DOHH2 (cell line): ENCODE measurements at regions not wholly inside any gene's neighbourhood (a gene's known extent, or its start where the extent isn't known, plus 50 kb on each side); places are given as distances from the start of the nearest gene placed in this dataset.

Experiments used
- EZH2phosphoT487 ChIP-seq: fragments of 200-600 bp; sonication (generic); IDR thresholded peaks from 2 replicates; pipeline ENCODE4 v1.6.1; 2017; ENCODE audit warnings: borderline replicate concordance, mild to moderate bottlenecking, antibody characterized with exemption, low read length, moderate library complexity, mixed read lengths
- TF ChIP-seq, protein P1 (sequence below): fragments of 200-600 bp; sonication (generic); IDR thresholded peaks from one replicate; pipeline ENCODE4 v1.5.1; 2014; ENCODE audit warnings: antibody characterized with exemption, mild to moderate bottlenecking, low read depth, low read length; ENCODE audit not compliant: poor library complexity, severe bottlenecking

DNA sequence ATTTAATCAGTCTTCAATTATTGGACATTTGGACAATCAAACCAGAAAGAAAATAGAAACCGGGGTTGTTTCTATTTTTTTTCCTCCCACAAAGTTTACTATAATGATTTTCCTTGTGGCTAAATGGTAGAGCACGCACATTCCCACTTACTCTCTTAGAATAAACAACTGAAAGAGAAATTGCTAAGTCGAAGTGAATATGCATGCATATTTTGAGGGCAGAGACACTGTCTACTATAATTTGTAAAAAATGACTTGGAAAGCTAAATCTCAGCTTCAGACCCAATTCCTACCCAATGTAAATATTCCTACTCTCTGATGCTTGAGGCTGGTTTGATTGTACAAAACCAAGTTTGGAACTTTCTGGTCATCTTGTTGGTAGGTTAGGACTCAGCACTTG is 66.7 kb upstream of the PAX6 start:
- TF ChIP-seq, protein P1, sequence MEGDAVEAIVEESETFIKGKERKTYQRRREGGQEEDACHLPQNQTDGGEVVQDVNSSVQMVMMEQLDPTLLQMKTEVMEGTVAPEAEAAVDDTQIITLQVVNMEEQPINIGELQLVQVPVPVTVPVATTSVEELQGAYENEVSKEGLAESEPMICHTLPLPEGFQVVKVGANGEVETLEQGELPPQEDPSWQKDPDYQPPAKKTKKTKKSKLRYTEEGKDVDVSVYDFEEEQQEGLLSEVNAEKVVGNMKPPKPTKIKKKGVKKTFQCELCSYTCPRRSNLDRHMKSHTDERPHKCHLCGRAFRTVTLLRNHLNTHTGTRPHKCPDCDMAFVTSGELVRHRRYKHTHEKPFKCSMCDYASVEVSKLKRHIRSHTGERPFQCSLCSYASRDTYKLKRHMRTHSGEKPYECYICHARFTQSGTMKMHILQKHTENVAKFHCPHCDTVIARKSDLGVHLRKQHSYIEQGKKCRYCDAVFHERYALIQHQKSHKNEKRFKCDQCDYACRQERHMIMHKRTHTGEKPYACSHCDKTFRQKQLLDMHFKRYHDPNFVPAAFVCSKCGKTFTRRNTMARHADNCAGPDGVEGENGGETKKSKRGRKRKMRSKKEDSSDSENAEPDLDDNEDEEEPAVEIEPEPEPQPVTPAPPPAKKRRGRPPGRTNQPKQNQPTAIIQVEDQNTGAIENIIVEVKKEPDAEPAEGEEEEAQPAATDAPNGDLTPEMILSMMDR: no peak
- TF ChIP-seq EZH2phosphoT487: no peak
